RCC 7860 (cell line): ENCODE measurements at regions not wholly inside any gene's neighbourhood (a gene's known extent, or its start where the extent isn't known, plus 50 kb on each side); places are given as distances from the start of the nearest gene placed in this dataset.

Source experiments
- DNase-seq: peaks from one replicate; pipeline ENCODE4 v3.0.0-alpha.2; 2015; ENCODE audit warnings: low spot score
- FAIRE-seq: peaks from 2 replicates; lab custom pipeline; 2012; peaks lifted over from hg19 to GRCh38; lab: Jason Lieb, UNC

- no peak for FAIRE-seq
- DNase-seq: no peak
These were observed 472.1 kb downstream of the CDH2 start for GRCh38 chr18:27704736-27705361.

- no peak for DNase-seq
- FAIRE-seq: no peak
These were observed 477.8 kb downstream of the CDH2 start for GRCh38 chr18:27699137-27699536.

- DNase-seq (no peak), FAIRE-seq (no peak)
These were observed 480.8 kb downstream of the CDH2 start for GRCh38 chr18:27696148-27696547.

GRCh38 chr18:27695503-27695902 is 481.4 kb downstream of the CDH2 start:
- FAIRE-seq (no peak), DNase-seq (peak; percentile 9)

GRCh38 chr18:27695052-27695451 is 481.9 kb downstream of the CDH2 start:
- DNase-seq (no peak), FAIRE-seq (no peak)

GRCh38 chr18:27688581-27688980 is 488.3 kb downstream of the CDH2 start:
- no peak for DNase-seq
- FAIRE-seq: no peak

GRCh38 chr18:27687351-27687979 is 489.5 kb downstream of the CDH2 start:
- no peak for FAIRE-seq
- no peak for DNase-seq

- FAIRE-seq (no peak), DNase-seq (no peak)
These were observed 491.0 kb downstream of the CDH2 start for GRCh38 chr18:27685807-27686412.

GRCh38 chr18:27685091-27685490 is 491.8 kb downstream of the CDH2 start:
- DNase-seq (no peak), FAIRE-seq (no peak)

- DNase-seq (no peak), FAIRE-seq (no peak)
These were observed 489.3 kb upstream of the CHST9 start for GRCh38 chr18:27674411-27674810.

GRCh38 chr18:27673861-27674260 is 488.8 kb upstream of the CHST9 start:
- no peak for FAIRE-seq
- no peak for DNase-seq

GRCh38 chr18:27668158-27668557 is 483.1 kb upstream of the CHST9 start:
- FAIRE-seq: no peak

GRCh38 chr18:27667064-27667463 is 482.0 kb upstream of the CHST9 start:
- no peak for DNase-seq
- FAIRE-seq: no peak

More at GRCh38 chr18:27668158-27668557, 483.1 kb upstream of the CHST9 start:
- no peak for DNase-seq

GRCh38 chr18:27666016-27666415 is 480.9 kb upstream of the CHST9 start:
- DNase-seq (no peak), FAIRE-seq (no peak)

GRCh38 chr18:27665264-27665799 is 480.2 kb upstream of the CHST9 start:
- FAIRE-seq (no peak), DNase-seq (no peak)

- FAIRE-seq: no peak
- DNase-seq: no peak
These were observed 477.8 kb upstream of the CHST9 start for GRCh38 chr18:27662949-27663348.

GRCh38 chr18:27662537-27662936 is 477.4 kb upstream of the CHST9 start:
- no peak for FAIRE-seq
- DNase-seq: no peak

- no peak for FAIRE-seq
- DNase-seq: no peak
These were observed 476.4 kb upstream of the CHST9 start for GRCh38 chr18:27661320-27662018.

GRCh38 chr18:27656905-27657304 is 471.8 kb upstream of the CHST9 start:
- no peak for FAIRE-seq
- DNase-seq: no peak

- FAIRE-seq (peak; percentile 92), DNase-seq (peak; percentile 87)
These were observed 471.2 kb upstream of the CHST9 start for GRCh38 chr18:27656167-27656778.

GRCh38 chr18:27653247-27653646 is 468.1 kb upstream of the CHST9 start:
- FAIRE-seq: no peak

More at GRCh38 chr18:27653247-27653646, 468.1 kb upstream of the CHST9 start:
- DNase-seq: no peak
